ENCODE measurements at regions not wholly inside any gene's neighbourhood (a gene's known extent, or its start where the extent isn't known, plus 50 kb on each side); places are given as distances from the start of the nearest gene placed in this dataset.

DNA sequence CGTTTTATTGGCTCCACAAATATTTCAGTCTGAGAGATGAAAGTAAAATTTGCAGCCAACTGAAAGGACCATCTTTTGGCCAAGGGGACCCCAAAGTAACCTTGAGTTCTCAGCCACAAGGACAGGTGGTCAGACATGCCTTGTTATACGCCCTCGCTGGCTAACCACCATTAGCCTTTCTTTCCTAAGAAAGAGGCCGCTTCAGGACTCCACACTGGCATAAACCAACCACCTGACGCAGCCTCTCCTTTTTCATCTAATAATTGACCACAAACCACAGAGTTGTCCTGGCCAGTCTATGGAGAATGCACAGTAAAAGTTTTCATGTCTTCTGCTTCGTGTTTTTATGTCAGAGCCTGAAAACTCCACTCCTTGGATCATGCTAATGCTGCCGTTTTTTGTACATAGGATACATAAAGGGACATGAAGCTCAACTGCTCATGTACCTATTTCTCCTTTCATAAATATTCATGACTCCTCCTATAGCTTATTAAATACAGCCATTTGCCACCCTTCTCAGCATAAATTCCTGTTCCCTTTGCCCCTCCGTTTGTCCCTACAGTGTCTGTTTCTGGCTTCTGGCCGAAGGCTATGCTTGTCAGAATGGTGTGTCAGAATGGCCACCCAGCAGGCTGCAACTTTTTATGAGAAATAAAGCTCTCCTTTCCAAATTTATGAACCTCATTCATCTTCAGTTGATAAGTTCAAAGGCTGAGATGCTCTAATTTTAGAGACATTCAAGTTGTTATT, 374.1 kb upstream of the RBMS3 start:
- no peak for TF ChIP-seq CTCF (conservative IDR thresholded peaks at IDR 0.05 in 1 of 2, IDR thresholded peaks at IDR 0.05 in 1 of 2; ENCODE audit: low read depth in 1 of 2, low read length in 2 of 2)
- TF ChIP-seq EZH2 (IDR thresholded peaks at IDR 0.05; ENCODE audit: low read length, missing control alignments) = no peak
- Histone ChIP-seq H3K79me2 (ENCODE audit: control insufficient read depth, insufficient read depth, low read length) (no peaks in the 10 kb centered on the region), H2AFZ (ENCODE audit: low read length) (no peak overlapping the region), H3K27ac (ENCODE audit: insufficient read depth, low read length) (no peak overlapping the region), H3K4me3 (replicated peaks in 1 of 4; ENCODE audit: control extremely low read depth in 1 of 4, insufficient read depth in 1 of 4, low read depth in 3 of 4, low read length in 4 of 4) (no peak overlapping the region), H3K4me2 (ENCODE audit: extremely low read depth, insufficient read depth, low read length) (no peak overlapping the region), H3K9me3 (ENCODE audit: control insufficient read depth, insufficient read depth, low read depth, low read length) (no peaks in the 10 kb centered on the region), H4K20me1 (ENCODE audit: control insufficient read depth, extremely low read depth, insufficient read depth, low read length) (no peaks in the 10 kb centered on the region), H3K4me1 (ENCODE audit: control insufficient read depth, extremely low read depth, insufficient read depth, low read length) (no peaks in the 10 kb centered on the region), H3K27me3 (ENCODE audit: control insufficient read depth, insufficient read depth, low read length) (no peaks in the 10 kb centered on the region), H3K36me3 (ENCODE audit: control insufficient read depth, insufficient read depth, low read length) (no peaks in the 10 kb centered on the region), H3K9ac (ENCODE audit: insufficient read depth, low read length) (no peak overlapping the region)
- DNase-seq (ENCODE audit: low read depth in 2 of 2) = no peak

DNA sequence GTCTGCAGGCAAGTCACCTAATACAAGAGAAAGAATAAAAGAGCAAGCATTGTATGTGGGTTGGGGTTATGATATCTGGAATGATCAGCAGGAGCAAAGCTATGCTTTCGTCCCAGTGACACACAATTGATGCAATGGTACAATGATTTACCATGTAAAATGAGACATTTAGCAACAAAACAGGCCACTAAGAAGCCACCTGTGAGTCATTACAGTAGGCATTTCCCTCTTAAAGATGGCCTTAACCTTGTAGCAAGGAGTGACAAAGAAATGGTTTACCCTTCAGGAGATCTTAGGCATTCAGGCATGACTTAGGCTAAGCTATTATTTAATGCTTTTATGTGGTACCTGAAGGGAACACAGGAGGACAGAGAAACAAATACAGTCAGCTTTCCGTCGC, 373.3 kb upstream of the RBMS3 start:
- TF ChIP-seq CTCF (conservative IDR thresholded peaks at IDR 0.05 in 1 of 2, IDR thresholded peaks at IDR 0.05 in 1 of 2; ENCODE audit: low read depth in 1 of 2, low read length in 2 of 2) = no peak
- no peak overlapping the region for H3K27ac ChIP-seq (ENCODE audit: insufficient read depth, low read length)

DNA sequence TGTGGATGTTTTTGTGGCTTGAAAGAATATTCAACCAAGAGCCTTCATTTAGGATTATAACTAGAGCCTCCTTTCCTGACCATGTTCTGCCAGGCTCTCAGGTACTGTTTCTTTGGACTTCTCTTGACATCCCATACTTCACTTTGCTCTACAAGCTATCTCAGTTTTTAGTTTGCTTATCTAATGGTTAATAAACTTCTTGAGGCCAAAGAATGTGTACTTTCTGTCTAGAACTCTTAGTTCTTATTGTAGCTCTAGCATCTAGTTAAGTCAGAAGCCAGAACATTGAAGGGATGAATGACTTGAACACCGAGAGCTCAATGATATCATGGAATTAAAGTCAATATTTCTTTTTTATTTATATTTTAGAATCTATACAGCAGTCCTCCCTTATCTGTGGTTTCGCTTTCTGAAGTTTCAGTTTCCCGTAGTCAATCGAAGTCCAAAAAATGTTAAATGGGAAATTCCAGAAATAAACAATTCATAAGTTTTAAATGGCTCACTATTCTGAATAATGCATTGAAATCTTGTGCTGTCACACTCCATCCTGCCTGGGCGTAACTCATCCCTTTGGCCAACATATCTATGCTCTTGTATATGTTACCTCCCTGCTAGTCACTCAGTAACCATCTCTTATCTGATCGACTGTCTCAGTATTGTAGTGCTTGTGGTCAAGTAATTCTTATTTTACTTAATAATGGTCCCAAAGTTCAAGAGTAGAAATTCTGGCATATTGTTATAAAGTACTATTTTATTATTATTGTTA, 368.6 kb upstream of the RBMS3 start:
- Histone ChIP-seq H3K79me2 (ENCODE audit: control insufficient read depth, insufficient read depth, low read length) (no peaks in the 10 kb centered on the region), H3K27me3 (ENCODE audit: control insufficient read depth, insufficient read depth, low read length) (no peaks in the 10 kb centered on the region), H3K9me3 (ENCODE audit: control insufficient read depth, insufficient read depth, low read depth, low read length) (no peaks in the 10 kb centered on the region), H4K20me1 (ENCODE audit: control insufficient read depth, extremely low read depth, insufficient read depth, low read length) (no peaks in the 10 kb centered on the region), H2AFZ (ENCODE audit: low read length) (peak overlapping the region; percentile 83), H3K36me3 (ENCODE audit: control insufficient read depth, insufficient read depth, low read length) (no peaks in the 10 kb centered on the region), H3K4me3 (replicated peaks in 1 of 4; ENCODE audit: control extremely low read depth in 1 of 4, insufficient read depth in 1 of 4, low read depth in 3 of 4, low read length in 4 of 4) (peak overlapping the region; percentile 24 to 44 (median 36)), H3K4me2 (ENCODE audit: extremely low read depth, insufficient read depth, low read length) (peak overlapping the region; percentile 75), H3K9ac (ENCODE audit: insufficient read depth, low read length) (no peak overlapping the region), H3K4me1 (ENCODE audit: control insufficient read depth, extremely low read depth, insufficient read depth, low read length) (peaks cover 5% of the 10 kb centered on the region), H3K27ac (ENCODE audit: insufficient read depth, low read length) (no peak overlapping the region)
- peak; percentile 65 to 67 for DNase-seq (ENCODE audit: low read depth in 2 of 2)
- TF ChIP-seq EZH2 (IDR thresholded peaks at IDR 0.05; ENCODE audit: low read length, missing control alignments) = no peak
- no peak for TF ChIP-seq CTCF (conservative IDR thresholded peaks at IDR 0.05 in 1 of 2, IDR thresholded peaks at IDR 0.05 in 1 of 2; ENCODE audit: low read depth in 1 of 2, low read length in 2 of 2)

More for the DNA sequence above, 373.3 kb upstream of the RBMS3 start:
- Histone ChIP-seq H3K4me3 (replicated peaks in 1 of 4; ENCODE audit: control extremely low read depth in 1 of 4, insufficient read depth in 1 of 4, low read depth in 3 of 4, low read length in 4 of 4) (no peak overlapping the region), H3K79me2 (ENCODE audit: control insufficient read depth, insufficient read depth, low read length) (no peaks in the 10 kb centered on the region), H3K9ac (ENCODE audit: insufficient read depth, low read length) (no peak overlapping the region), H3K4me1 (ENCODE audit: control insufficient read depth, extremely low read depth, insufficient read depth, low read length) (no peaks in the 10 kb centered on the region), H3K9me3 (ENCODE audit: control insufficient read depth, insufficient read depth, low read depth, low read length) (no peaks in the 10 kb centered on the region), H3K27me3 (ENCODE audit: control insufficient read depth, insufficient read depth, low read length) (no peaks in the 10 kb centered on the region), H4K20me1 (ENCODE audit: control insufficient read depth, extremely low read depth, insufficient read depth, low read length) (no peaks in the 10 kb centered on the region), H3K36me3 (ENCODE audit: control insufficient read depth, insufficient read depth, low read length) (no peaks in the 10 kb centered on the region), H3K4me2 (ENCODE audit: extremely low read depth, insufficient read depth, low read length) (no peak overlapping the region), H2AFZ (ENCODE audit: low read length) (no peak overlapping the region)
- no peak for DNase-seq (ENCODE audit: low read depth in 2 of 2)

Data from fibroblast of lung (primary cell).